ENCODE measurements at regions not wholly inside any gene's neighbourhood (a gene's known extent, or its start where the extent isn't known, plus 50 kb on each side); places are given as distances from the start of the nearest gene placed in this dataset.
"Not testable (repeated sequence)": the region's sequence is repeated elsewhere in the genome, so short reads cannot be mapped to it uniquely, and the experiment has no call there.

DNA sequence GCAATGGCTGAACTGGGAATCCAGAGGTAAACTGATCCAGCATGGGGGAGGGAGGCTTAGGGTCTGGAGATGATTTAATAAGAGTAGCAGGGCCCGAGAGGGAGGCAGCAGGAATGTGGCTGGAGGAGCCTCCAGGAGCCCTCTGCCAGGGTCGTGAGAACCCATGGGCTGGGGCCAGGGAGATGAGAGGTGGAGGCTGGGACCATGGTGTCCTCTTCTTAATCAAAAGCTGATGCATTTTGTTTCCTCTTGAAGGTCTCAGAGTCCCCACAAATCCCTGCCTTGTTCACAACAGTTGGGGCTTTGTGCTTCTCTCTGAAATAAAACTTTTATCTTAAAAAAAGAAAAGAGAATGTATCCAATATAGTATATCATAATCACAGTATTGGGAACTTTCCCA is 123.7 kb upstream of the ZNF516 start:
- H3K4me3 ChIP-seq (ENCODE audit: low read depth, low read length) = no peak overlapping the region
- DNase-seq (ENCODE audit: low read depth) = no peak

- no peak overlapping the region for H3K4me3 ChIP-seq (ENCODE audit: low read depth, low read length)
- DNase-seq (ENCODE audit: low read depth) = no peak
Observed at GRCh38 chr18:76616373-76616772, 121.3 kb upstream of the ZNF516 start.

DNA sequence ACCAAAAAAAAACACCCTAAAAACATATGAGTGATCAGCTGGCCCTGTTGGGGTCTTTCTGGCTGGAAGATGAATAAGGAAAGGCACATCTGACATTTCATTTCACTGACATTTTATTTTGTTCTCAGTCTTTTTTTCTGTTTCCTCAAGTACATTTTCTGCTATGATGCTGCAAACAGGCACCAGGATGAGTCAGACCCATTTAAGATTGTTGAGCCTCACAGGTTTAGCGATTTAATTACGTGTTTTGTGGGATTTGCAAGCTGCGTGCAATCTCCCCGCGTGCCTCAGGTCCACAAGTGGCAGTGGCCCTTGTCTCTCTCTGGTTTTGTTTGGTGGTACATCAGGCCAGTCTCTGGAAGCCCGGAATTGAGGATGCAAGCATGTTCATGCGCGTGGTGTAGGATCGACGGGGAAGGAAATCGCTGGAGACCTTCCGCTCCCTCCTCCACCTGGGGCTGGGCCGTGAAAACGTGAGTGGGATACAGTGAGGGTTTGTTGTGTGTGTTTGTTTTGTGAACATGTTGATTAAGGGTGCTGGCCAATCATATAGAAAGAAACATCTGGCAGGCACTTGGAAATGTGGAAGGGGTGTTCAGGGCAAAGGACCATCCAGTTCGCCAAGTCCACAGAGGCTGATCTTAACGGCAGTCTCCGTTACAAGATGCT is 120.2 kb upstream of the ZNF516 start:
- no peak overlapping the region for H3K4me3 ChIP-seq (ENCODE audit: low read depth, low read length)
- DNase-seq (ENCODE audit: low read depth) = no peak

- no peak overlapping the region for H3K4me3 ChIP-seq (ENCODE audit: low read depth, low read length)
- no peak for DNase-seq (ENCODE audit: low read depth)
Observed at GRCh38 chr18:76613755-76614120, 118.7 kb upstream of the ZNF516 start.

GRCh38 chr18:76613053-76613754 is 118.2 kb upstream of the ZNF516 start:
- no peak for DNase-seq (ENCODE audit: low read depth)

DNA sequence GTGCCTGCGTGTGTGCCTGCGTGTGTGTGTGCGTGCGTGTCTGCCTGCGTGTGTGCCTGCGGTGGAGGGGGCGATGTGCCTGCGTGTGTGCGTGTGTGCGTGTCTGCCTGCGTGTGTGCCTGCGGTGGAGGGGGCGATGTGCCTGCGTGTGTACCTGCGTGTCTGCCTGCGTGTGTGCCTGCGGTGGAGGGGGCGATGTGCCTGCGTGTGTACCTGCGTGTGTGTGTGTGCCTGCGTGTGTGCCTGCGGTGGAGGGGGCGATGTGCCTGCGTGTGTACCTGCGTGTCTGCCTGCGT is 116.7 kb upstream of the ZNF516 start:
- H3K4me3 ChIP-seq (ENCODE audit: low read depth, low read length); DNase-seq (ENCODE audit: low read depth): not testable (repeated sequence)

More at GRCh38 chr18:76613053-76613754, 118.2 kb upstream of the ZNF516 start:
- H3K4me3 ChIP-seq (ENCODE audit: low read depth, low read length) = no peak overlapping the region

DNA sequence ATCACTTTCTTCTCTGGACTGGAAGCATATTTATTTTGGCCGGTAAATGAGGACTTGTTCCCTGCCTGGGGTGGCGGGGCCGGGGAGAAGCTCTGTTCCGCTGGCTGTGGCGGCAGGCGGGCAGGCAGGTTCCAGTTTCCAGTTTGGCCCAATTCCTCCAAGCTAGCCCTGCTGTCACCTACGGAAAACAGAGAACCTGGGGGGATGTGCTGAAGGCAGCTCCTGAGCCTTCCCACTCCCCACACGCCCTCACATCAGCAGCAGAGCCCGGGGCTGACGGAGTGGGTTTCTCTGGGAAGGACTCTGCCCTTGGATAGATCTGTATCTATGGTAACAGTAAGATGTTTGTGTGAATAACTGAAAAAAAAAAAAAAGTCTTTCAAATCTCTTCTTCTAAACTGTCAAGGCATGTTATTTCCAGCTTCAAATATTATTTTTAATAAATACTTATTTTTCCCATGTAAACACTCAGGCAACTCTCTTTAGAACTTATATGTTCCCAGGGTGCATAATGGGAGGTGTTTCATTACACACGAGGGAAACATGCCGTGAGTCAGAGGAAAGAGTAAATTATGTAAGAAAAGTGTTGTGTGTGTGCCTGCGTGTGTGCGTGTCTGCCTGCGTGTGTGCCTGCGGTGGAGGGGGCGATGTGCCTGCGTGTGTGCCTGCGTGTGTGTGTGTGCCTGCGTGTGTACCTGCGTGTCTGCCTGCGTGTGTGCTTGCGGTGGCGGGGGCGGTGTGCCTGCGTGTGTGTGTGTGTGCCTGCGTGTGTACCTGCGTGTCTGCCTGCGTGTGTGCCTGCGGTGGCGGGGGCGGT is 116.1 kb upstream of the ZNF516 start:
- H3K4me3 ChIP-seq (ENCODE audit: low read depth, low read length) = peak overlapping the region; percentile 28
- peak; percentile 43 for DNase-seq (ENCODE audit: low read depth)

- DNase-seq (ENCODE audit: low read depth) = no peak
- no peak overlapping the region for H3K4me3 ChIP-seq (ENCODE audit: low read depth, low read length)
Observed at GRCh38 chr18:76610012-76610411, 115.0 kb upstream of the ZNF516 start.

- DNase-seq (ENCODE audit: low read depth) = no peak
Observed at GRCh38 chr18:76605341-76605929, 110.4 kb upstream of the ZNF516 start.

DNA sequence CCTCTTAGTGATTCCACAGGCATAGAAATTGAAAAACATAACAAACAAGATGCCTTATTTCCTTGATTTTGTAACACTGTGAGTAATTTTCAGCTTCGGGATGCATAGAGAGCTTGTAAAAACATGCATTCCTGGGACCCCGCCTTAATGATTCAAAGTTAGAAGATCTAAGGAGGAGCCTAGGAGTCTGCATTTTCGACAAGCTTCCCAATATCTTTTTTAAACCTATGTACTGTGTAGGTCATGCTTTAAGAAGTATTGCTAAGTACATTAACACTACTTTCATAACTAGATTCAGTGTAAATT is 109.8 kb upstream of the ZNF516 start:
- no peak for DNase-seq (ENCODE audit: low read depth)
- no peak overlapping the region for H3K4me3 ChIP-seq (ENCODE audit: low read depth, low read length)

More at GRCh38 chr18:76605341-76605929, 110.4 kb upstream of the ZNF516 start:
- H3K4me3 ChIP-seq (ENCODE audit: low read depth, low read length) = no peak overlapping the region

GRCh38 chr18:76604108-76604934 is 109.3 kb upstream of the ZNF516 start:
- DNase-seq (ENCODE audit: low read depth) = no peak

DNA sequence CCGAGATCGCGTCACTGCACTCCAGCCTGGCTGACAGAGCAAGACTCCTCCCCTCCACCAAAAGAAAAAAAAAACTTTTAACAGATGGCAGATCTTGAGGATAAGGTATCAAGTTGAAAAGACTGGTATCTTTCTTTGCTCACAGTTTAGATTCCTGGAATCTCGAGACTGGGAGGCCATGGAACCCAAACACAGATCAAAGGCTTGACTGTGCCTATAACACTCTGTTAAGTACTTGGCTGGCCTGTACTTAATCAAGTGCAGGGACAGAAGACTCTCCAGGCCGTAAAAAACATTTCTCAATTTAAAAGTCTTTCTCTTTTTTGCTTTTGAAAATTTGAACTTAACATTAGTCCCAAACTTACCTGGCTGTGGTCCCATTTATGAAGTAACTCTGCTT is 107.1 kb upstream of the ZNF516 start:
- H3K4me3 ChIP-seq (ENCODE audit: low read depth, low read length) = no peak overlapping the region
- no peak for DNase-seq (ENCODE audit: low read depth)

More at GRCh38 chr18:76604108-76604934, 109.3 kb upstream of the ZNF516 start:
- H3K4me3 ChIP-seq (ENCODE audit: low read depth, low read length) = no peak overlapping the region

DNA sequence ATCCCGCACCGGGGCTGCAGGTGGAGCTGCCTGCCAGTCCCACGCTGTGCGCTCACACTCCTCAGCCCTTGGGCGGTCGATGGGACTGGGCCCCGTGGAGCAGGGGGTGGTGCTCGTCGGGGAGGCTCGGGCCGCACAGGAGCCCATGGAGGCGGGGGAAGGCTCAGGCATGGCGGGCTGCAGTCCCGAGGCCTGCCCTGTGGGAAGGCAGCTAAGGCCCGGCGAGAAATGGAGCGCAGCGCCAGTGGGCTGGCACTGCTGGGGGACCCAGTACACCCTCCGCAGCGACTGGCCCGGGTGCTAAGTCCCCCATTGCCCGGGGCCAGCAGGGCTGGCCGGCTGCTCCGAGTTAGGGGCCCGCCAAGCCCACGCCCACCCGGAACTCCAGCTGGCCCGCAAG is 105.0 kb upstream of the ZNF516 start:
- H3K4me3 ChIP-seq (ENCODE audit: low read depth, low read length); DNase-seq (ENCODE audit: low read depth): not testable (repeated sequence)

GRCh38 chr18:76594966-76595365 is 99.9 kb upstream of the ZNF516 start:
- no peak for DNase-seq (ENCODE audit: low read depth)
- no peak overlapping the region for H3K4me3 ChIP-seq (ENCODE audit: low read depth, low read length)

DNA sequence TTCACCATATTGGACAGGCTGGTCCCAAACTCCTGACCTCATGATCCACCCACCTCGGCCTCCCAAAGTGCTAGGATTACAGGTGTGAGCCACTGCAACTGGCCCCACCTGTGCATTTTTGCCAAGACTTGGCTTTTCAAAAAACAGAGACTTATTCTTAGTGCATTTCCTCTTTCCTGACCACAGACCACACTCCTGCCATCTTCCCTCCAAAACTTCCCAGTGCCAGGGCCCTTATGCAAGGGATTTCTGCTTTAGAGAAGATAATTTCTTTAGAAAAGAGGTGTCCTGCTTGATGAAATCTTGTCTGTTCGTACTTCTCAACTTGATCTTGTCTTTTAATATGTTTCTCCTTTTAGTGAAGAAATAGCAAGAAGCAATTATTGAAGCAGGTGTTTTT is 98.8 kb upstream of the ZNF516 start:
- no peak for DNase-seq (ENCODE audit: low read depth)
- H3K4me3 ChIP-seq (ENCODE audit: low read depth, low read length) = no peak overlapping the region

GRCh38 chr18:76592981-76593381 is 97.9 kb upstream of the ZNF516 start:
- no peak for DNase-seq (ENCODE audit: low read depth)
- no peak overlapping the region for H3K4me3 ChIP-seq (ENCODE audit: low read depth, low read length)

GRCh38 chr18:76592096-76592495 is 97.1 kb upstream of the ZNF516 start:
- no peak for DNase-seq (ENCODE audit: low read depth)
- H3K4me3 ChIP-seq (ENCODE audit: low read depth, low read length) = no peak overlapping the region

GRCh38 chr18:76589866-76590265 is 94.8 kb upstream of the ZNF516 start:
- DNase-seq (ENCODE audit: low read depth) = no peak
- no peak overlapping the region for H3K4me3 ChIP-seq (ENCODE audit: low read depth, low read length)

- H3K4me3 ChIP-seq (ENCODE audit: low read depth, low read length) = no peak overlapping the region
- DNase-seq (ENCODE audit: low read depth) = no peak
Observed at GRCh38 chr18:76589316-76589715, 94.3 kb upstream of the ZNF516 start.
